GM12878 (cell line): ENCODE measurements at regions not wholly inside any gene's neighbourhood (a gene's known extent, or its start where the extent isn't known, plus 50 kb on each side); places are given as distances from the start of the nearest gene placed in this dataset.

Experiments
- CTCF ChIP-seq, 3 experiments: IDR thresholded peaks in 2 of 3; conservative IDR thresholded peaks in 1 of 3; 2 replicates each; pipeline ENCODE4 v1.5.1; 2011; ENCODE audit warnings: low read depth in 3 of 3, low read length in 3 of 3, mild to moderate bottlenecking in 3 of 3, control low read depth in 2 of 3, moderate library complexity in 2 of 3, inconsistent platforms in 1 of 3, mixed read lengths in 1 of 3; ENCODE audit not compliant: control insufficient read depth in 2 of 3, insufficient read depth in 1 of 3; ENCODE audit errors: extremely low read depth in 1 of 3
- E4F1 ChIP-seq: fragments of 450-650 bp; IDR thresholded peaks from 2 replicates; pipeline ENCODE4 v1.6.1; 2018; ENCODE audit warnings: borderline replicate concordance, mild to moderate bottlenecking; ENCODE audit not compliant: partially characterized antibody
- MLLT1 ChIP-seq: fragments of 450-650 bp; IDR thresholded peaks from 2 replicates; pipeline ENCODE4 v1.6.1; 2016; ENCODE audit warnings: mild to moderate bottlenecking
- POLR2A ChIP-seq: IDR thresholded peaks from 2 replicates; pipeline ENCODE4 v1.6.1; 2011; ENCODE audit warnings: low read depth, mild to moderate bottlenecking, low read length
- POLR2AphosphoS5 ChIP-seq: IDR thresholded peaks from 2 replicates; pipeline ENCODE4 v1.6.1; 2011; ENCODE audit warnings: mild to moderate bottlenecking, low read length, inconsistent platforms
- SIX5 ChIP-seq: IDR thresholded peaks from 2 replicates; pipeline ENCODE4 v1.6.1; 2011; ENCODE audit warnings: mild to moderate bottlenecking, low read depth, low read length, moderate library complexity; ENCODE audit not compliant: severe bottlenecking
- SMC3 ChIP-seq: IDR thresholded peaks from 2 replicates; pipeline ENCODE4 v1.6.1; 2011; ENCODE audit warnings: low read length, improper control_type of control experiment, borderline replicate concordance
- TAF1 ChIP-seq: IDR thresholded peaks from 2 replicates; pipeline ENCODE4 v1.6.1; 2011; ENCODE audit warnings: mild to moderate bottlenecking, low read depth, low read length, borderline replicate concordance
- TARDBP ChIP-seq: IDR thresholded peaks from 2 replicates; pipeline ENCODE4 v1.6.1; 2016; ENCODE audit warnings: borderline replicate concordance

- TF ChIP-seq SIX5 (no peak), E4F1 (no peak), SMC3 (no peak), POLR2AphosphoS5 (no peak), CTCF (IDR thresholded peaks at IDR 0.05 in 2 of 3, conservative IDR thresholded peaks at IDR 0.05 in 1 of 3; ENCODE audit: control insufficient read depth in 2 of 3, extremely low read depth in 1 of 3, insufficient read depth in 1 of 3, low read depth in 3 of 3, low read length in 3 of 3) (no peak), TARDBP (no peak), MLLT1 (no peak), POLR2A (no peak), TAF1 (no peak)
These were observed 57.4 kb upstream of the ULK4 start for GRCh38 chr3:42019144-42019952.
